Mesothelial cell of epicardium (in vitro differentiated cells): ENCODE measurements at regions not wholly inside any gene's neighbourhood (a gene's known extent, or its start where the extent isn't known, plus 50 kb on each side); places are given as distances from the start of the nearest gene placed in this dataset.

Source experiments
- DNase-seq, 2 experiments: peaks; one replicate each; pipeline ENCODE4 v3.0.0; 2021; ENCODE audit warnings: low spot score in 2 of 2; ENCODE audit not compliant: unreplicated experiment in 2 of 2
- H3K27ac Mint-ChIP-seq: 2 replicates; pipeline ENCODE4 v1.8.0; 2021; ENCODE audit warnings: mixed read lengths
- H3K27me3 Mint-ChIP-seq: 2 replicates; pipeline ENCODE4 v1.8.0; 2021; ENCODE audit warnings: low read depth, mixed read lengths
- H3K36me3 Mint-ChIP-seq: 2 replicates; pipeline ENCODE4 v1.8.0; 2021; ENCODE audit warnings: mixed read lengths
- H3K4me1 Mint-ChIP-seq: 2 replicates; pipeline ENCODE4 v1.8.0; 2021; ENCODE audit warnings: mixed read lengths
- H3K4me3 Mint-ChIP-seq: 2 replicates; pipeline ENCODE4 v1.8.0; 2021; ENCODE audit warnings: mild to moderate bottlenecking, moderate library complexity, mixed read lengths
- H3K9me3 Mint-ChIP-seq: 2 replicates; pipeline ENCODE4 v1.8.0; 2021; ENCODE audit warnings: mixed read lengths
- CTCF ChIP-seq: fragments of 200-600 bp; sonication (generic); IDR thresholded peaks from one replicate; pipeline ENCODE4 v1.5.0; 2021; ENCODE audit warnings: antibody characterized with exemption; ENCODE audit not compliant: unreplicated experiment

GRCh38 chr11:28969832-28970231, 861.6 kb downstream of the METTL15 start:
- Mint-ChIP-seq H3K36me3 (no peaks in the 10 kb centered on the region), H3K4me1 (no peaks in the 10 kb centered on the region), H3K9me3 (peaks cover 5% of the 10 kb centered on the region), H3K4me3 (no peak overlapping the region), H3K27ac (no peak overlapping the region), H3K27me3 (no peaks in the 10 kb centered on the region)
- no peak for TF ChIP-seq CTCF
- DNase-seq, result no peak

- H3K27me3 Mint-ChIP-seq, result no peaks in the 10 kb centered on the region
- H3K4me1 Mint-ChIP-seq, result no peaks in the 10 kb centered on the region
- H3K36me3 Mint-ChIP-seq, result no peaks in the 10 kb centered on the region
- no peak for DNase-seq
- no peak overlapping the region for H3K4me3 Mint-ChIP-seq
- TF ChIP-seq CTCF, result no peak
- peaks cover 5% of the 10 kb centered on the region for H3K9me3 Mint-ChIP-seq
- no peak overlapping the region for H3K27ac Mint-ChIP-seq
These were observed 858.8 kb downstream of the METTL15 start for GRCh38 chr11:28966951-28967350.

GRCh38 chr11:28965819-28966218, 857.6 kb downstream of the METTL15 start:
- no peak for TF ChIP-seq CTCF
- H3K4me1 Mint-ChIP-seq, result no peaks in the 10 kb centered on the region
- DNase-seq, result no peak
- no peak overlapping the region for H3K4me3 Mint-ChIP-seq
- H3K27me3 Mint-ChIP-seq, result no peaks in the 10 kb centered on the region
- no peak overlapping the region for H3K27ac Mint-ChIP-seq
- H3K9me3 Mint-ChIP-seq, result peaks cover 5% of the 10 kb centered on the region
- H3K36me3 Mint-ChIP-seq, result no peaks in the 10 kb centered on the region

- no peak for DNase-seq
- Mint-ChIP-seq H3K4me3 (no peak overlapping the region), H3K36me3 (no peaks in the 10 kb centered on the region), H3K27ac (no peak overlapping the region), H3K27me3 (no peaks in the 10 kb centered on the region), H3K4me1 (no peaks in the 10 kb centered on the region), H3K9me3 (peaks cover 5% of the 10 kb centered on the region)
- TF ChIP-seq CTCF, result no peak
These were observed 856.6 kb downstream of the METTL15 start for GRCh38 chr11:28964811-28965210.

GRCh38 chr11:28963187-28963586, 855.0 kb downstream of the METTL15 start:
- H3K4me3 Mint-ChIP-seq, result no peak overlapping the region
- no peaks in the 10 kb centered on the region for H3K36me3 Mint-ChIP-seq
- no peaks in the 10 kb centered on the region for H3K27me3 Mint-ChIP-seq
- no peaks in the 10 kb centered on the region for H3K4me1 Mint-ChIP-seq
- no peak for DNase-seq
- peaks cover 5% of the 10 kb centered on the region for H3K9me3 Mint-ChIP-seq
- H3K27ac Mint-ChIP-seq, result no peak overlapping the region
- no peak for TF ChIP-seq CTCF

GRCh38 chr11:28962502-28962901, 854.3 kb downstream of the METTL15 start:
- Mint-ChIP-seq H3K4me3 (no peak overlapping the region), H3K36me3 (no peaks in the 10 kb centered on the region), H3K27ac (no peak overlapping the region), H3K9me3 (peaks cover 5% of the 10 kb centered on the region), H3K4me1 (no peaks in the 10 kb centered on the region), H3K27me3 (no peaks in the 10 kb centered on the region)
- no peak for TF ChIP-seq CTCF
- DNase-seq, result no peak
